ENCODE measurements at regions not wholly inside any gene's neighbourhood (a gene's known extent, or its start where the extent isn't known, plus 50 kb on each side); places are given as distances from the start of the nearest gene placed in this dataset.

DNA sequence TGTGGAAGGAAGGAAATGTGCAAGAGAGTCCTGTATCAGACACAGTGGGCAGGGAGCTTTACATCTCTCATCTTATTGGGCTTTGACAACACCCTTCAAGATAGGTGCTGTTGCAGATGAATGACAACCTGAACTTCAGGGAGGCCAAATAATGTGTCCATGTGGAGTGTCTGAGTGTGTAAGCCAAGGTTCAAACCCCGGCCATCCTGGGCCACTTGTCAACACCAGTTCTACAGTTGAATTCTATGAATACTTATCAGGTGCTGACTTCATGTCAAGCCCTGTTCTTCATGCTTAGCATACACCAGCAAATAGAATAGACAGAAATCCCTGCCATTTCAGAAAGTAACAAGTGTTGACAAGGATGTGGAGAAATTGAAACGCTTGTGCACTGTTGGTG lies 354.4 kb downstream of the KCNRG start:
- TF ChIP-seq POLR2AphosphoS5 (IDR thresholded peaks at IDR 0.05) (no peak), EP300 (IDR thresholded peaks at IDR 0.05; ENCODE audit: low read depth) (no peak), POLR2A (IDR thresholded peaks at IDR 0.05) (no peak)
- TF ChIP-seq, protein P1, sequence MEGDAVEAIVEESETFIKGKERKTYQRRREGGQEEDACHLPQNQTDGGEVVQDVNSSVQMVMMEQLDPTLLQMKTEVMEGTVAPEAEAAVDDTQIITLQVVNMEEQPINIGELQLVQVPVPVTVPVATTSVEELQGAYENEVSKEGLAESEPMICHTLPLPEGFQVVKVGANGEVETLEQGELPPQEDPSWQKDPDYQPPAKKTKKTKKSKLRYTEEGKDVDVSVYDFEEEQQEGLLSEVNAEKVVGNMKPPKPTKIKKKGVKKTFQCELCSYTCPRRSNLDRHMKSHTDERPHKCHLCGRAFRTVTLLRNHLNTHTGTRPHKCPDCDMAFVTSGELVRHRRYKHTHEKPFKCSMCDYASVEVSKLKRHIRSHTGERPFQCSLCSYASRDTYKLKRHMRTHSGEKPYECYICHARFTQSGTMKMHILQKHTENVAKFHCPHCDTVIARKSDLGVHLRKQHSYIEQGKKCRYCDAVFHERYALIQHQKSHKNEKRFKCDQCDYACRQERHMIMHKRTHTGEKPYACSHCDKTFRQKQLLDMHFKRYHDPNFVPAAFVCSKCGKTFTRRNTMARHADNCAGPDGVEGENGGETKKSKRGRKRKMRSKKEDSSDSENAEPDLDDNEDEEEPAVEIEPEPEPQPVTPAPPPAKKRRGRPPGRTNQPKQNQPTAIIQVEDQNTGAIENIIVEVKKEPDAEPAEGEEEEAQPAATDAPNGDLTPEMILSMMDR (IDR thresholded peaks at IDR 0.05), result no peak

Data from transverse colon (tissue), 4 donors.